LNCaP clone FGC (cell line): ENCODE measurements at regions not wholly inside any gene's neighbourhood (a gene's known extent, or its start where the extent isn't known, plus 50 kb on each side); places are given as distances from the start of the nearest gene placed in this dataset.

ENCODE experiments used
- DNase-seq: peaks from one replicate; pipeline ENCODE4 v3.0.0-alpha.2; 2011; ENCODE audit warnings: low read depth
- H3K4me3 ChIP-seq: 2 replicates; pipeline ENCODE4 v1.5.1; 2011; ENCODE audit warnings: mild to moderate bottlenecking, low read depth, low read length, control low read depth
- TF ChIP-seq, protein P1 (sequence below): IDR thresholded peaks from 2 replicates; pipeline ENCODE4 v1.5.1; 2012; ENCODE audit warnings: mild to moderate bottlenecking; ENCODE audit not compliant: control insufficient read depth, insufficient read depth; ENCODE audit errors: extremely low read depth

DNA sequence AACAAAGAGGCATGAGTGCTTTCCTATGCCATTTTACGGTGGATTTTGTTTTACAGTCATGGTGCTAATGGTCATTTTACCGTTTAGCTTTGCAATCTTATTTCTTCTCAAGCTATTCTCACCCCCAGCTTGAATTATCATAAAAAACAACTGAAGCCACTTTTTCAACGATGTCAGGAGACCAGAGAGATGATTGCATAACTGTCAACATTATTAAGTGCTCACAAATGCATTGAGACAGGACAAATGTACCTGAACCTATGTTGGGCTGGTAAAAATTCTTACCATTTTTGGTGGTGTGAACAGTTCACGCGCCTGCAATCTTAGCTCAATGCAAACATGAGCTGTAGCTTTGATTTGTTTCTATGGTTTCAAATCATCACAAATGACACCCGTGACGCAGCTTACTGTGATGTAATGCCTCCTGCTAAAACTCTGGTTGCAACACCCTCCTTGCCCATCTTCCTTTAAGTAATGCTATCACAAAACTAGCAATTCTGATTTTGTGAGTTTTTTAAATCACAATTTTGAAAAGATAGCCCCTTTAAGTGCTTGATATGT is 104.4 kb downstream of the UCHL5 start:
- no peak for DNase-seq
- H3K4me3 ChIP-seq = no peak overlapping the region
- TF ChIP-seq, protein P1, sequence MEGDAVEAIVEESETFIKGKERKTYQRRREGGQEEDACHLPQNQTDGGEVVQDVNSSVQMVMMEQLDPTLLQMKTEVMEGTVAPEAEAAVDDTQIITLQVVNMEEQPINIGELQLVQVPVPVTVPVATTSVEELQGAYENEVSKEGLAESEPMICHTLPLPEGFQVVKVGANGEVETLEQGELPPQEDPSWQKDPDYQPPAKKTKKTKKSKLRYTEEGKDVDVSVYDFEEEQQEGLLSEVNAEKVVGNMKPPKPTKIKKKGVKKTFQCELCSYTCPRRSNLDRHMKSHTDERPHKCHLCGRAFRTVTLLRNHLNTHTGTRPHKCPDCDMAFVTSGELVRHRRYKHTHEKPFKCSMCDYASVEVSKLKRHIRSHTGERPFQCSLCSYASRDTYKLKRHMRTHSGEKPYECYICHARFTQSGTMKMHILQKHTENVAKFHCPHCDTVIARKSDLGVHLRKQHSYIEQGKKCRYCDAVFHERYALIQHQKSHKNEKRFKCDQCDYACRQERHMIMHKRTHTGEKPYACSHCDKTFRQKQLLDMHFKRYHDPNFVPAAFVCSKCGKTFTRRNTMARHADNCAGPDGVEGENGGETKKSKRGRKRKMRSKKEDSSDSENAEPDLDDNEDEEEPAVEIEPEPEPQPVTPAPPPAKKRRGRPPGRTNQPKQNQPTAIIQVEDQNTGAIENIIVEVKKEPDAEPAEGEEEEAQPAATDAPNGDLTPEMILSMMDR = no peak

DNA sequence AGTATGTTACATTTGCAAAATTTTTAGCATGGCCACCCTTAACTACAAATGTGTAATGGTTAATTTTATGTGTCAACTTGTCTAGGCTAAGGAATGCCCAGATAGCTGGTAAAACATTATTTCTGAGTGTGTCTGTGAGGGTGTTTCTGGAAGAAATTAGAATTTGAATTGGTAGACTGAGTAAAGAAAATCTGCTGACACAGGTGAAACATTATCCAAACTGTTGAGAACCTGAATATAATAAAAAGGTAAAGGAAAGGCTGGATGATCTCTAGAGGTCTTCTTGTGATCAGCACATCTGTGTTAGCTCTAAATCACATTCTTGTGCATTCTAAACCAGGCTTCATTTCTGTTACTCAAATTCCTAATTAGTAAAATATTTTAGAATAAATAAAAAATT is 100.8 kb downstream of the UCHL5 start:
- no peak overlapping the region for H3K4me3 ChIP-seq
- no peak for DNase-seq
- TF ChIP-seq, protein P1 = no peak

DNA sequence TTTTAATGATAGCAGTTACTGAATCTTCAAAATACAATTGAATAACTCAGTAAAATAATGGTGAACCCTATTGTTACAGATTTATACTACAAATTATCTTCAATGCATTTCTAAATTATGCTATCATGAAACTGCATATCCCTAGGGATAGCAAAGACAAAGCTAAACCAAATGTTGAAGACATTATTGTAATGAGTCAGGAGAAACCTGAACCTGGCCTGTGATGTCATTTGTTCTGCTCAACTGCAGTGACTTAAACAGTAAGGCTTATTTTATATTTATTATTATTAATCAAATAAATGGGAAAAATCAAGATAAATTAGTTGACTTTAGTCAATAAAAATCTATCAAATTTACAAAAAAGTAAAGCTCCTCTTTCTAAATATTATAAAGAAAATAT is 100.3 kb downstream of the UCHL5 start:
- TF ChIP-seq, protein P1 = no peak
- no peak overlapping the region for H3K4me3 ChIP-seq
- no peak for DNase-seq

DNA sequence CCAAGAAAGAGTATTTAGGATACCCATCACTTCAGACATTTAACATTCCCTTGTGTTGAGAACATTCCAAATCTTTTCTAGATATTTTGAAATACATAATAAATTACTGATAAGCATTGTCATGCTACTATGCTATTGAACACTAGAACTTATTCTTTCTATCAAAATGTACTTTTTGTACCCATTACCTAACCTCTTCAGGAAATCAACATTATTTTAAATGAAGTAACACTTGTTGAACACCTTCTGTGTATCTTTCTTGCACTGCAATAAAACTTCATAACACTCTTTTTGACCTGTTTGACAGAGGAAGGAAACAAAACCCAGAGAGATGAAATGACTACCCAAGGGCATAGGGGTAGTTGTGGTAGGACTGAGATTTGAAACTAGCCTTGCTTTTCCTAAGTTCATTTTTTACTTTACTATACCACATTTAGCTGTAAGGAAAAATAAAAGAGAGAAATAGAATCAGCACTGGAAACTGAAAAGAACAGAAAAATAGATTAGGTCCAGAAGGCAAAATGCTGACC is 99.4 kb downstream of the UCHL5 start:
- no peak overlapping the region for H3K4me3 ChIP-seq
- no peak for DNase-seq
- TF ChIP-seq, protein P1 = no peak
